OCI-LY3 (cell line): ENCODE measurements at regions not wholly inside any gene's neighbourhood (a gene's known extent, or its start where the extent isn't known, plus 50 kb on each side); places are given as distances from the start of the nearest gene placed in this dataset.
"Not testable (repeated sequence)": the region's sequence is repeated elsewhere in the genome, so short reads cannot be mapped to it uniquely, and the experiment has no call there.

Experiments
- CTCF ChIP-seq: fragments of 200-600, 300-600 bp; sonication (generic); IDR thresholded peaks from 2 replicates; pipeline ENCODE4 v1.5.1; 2014; ENCODE audit warnings: antibody characterized with exemption, low read length, low read depth
- EZH2phosphoT487 ChIP-seq: fragments of 200-600 bp; shearing (Covaris generic); IDR thresholded peaks from 2 replicates; pipeline ENCODE4 v1.6.1; 2018; ENCODE audit warnings: antibody characterized with exemption, mixed run types, low read depth

- TF ChIP-seq CTCF, EZH2phosphoT487: not testable (repeated sequence)
These were observed 607.7 kb downstream of the RPIA start for GRCh38 chr2:89299196-89299595.
